GM18508 (cell line): ENCODE measurements at regions not wholly inside any gene's neighbourhood (a gene's known extent, or its start where the extent isn't known, plus 50 kb on each side); places are given as distances from the start of the nearest gene placed in this dataset.

Source experiments
- ATAC-seq: cut with Tn5 transposase; IDR thresholded peaks from one replicate; pipeline ENCODE4 v1.9.1; 2021; ENCODE audit warnings: moderate number of reproducible peaks; ENCODE audit not compliant: insufficient read depth, unreplicated experiment

- no peak for ATAC-seq
Observed at GRCh38 chr6:156175971-156176421, 601.2 kb upstream of the ARID1B start.

GRCh38 chr6:156175433-156175832, 601.7 kb upstream of the ARID1B start:
- ATAC-seq, result no peak

GRCh38 chr6:156174031-156174890, 602.9 kb upstream of the ARID1B start:
- no peak for ATAC-seq

- no peak for ATAC-seq
Observed at GRCh38 chr6:156169371-156169770, 607.8 kb upstream of the ARID1B start.

- ATAC-seq, result no peak
Observed at GRCh38 chr6:156167625-156168071, 609.5 kb upstream of the ARID1B start.

GRCh38 chr6:156167016-156167624, 610.1 kb upstream of the ARID1B start:
- ATAC-seq, result no peak

- ATAC-seq, result no peak
Observed at GRCh38 chr6:156166093-156166492, 611.1 kb upstream of the ARID1B start.

GRCh38 chr6:156164701-156165452, 612.3 kb upstream of the ARID1B start:
- ATAC-seq, result no peak

- no peak for ATAC-seq
Observed at GRCh38 chr6:156163311-156163710, 613.9 kb upstream of the ARID1B start.

GRCh38 chr6:156161471-156161870, 615.7 kb upstream of the ARID1B start:
- ATAC-seq, result no peak

- no peak for ATAC-seq
Observed at GRCh38 chr6:156160795-156161165, 616.4 kb upstream of the ARID1B start.

- no peak for ATAC-seq
Observed at GRCh38 chr6:156160007-156160794, 617.0 kb upstream of the ARID1B start.

- no peak for ATAC-seq
Observed at GRCh38 chr6:156154896-156155295, 622.3 kb upstream of the ARID1B start.

GRCh38 chr6:156150391-156150790, 626.8 kb upstream of the ARID1B start:
- no peak for ATAC-seq

- ATAC-seq, result no peak
Observed at GRCh38 chr6:156146891-156147290, 630.3 kb upstream of the ARID1B start.

- ATAC-seq, result peak; percentile 97
Observed at GRCh38 chr6:156131221-156131903, 645.8 kb upstream of the ARID1B start.

- ATAC-seq, result no peak
Observed at GRCh38 chr6:156126535-156126934, 650.6 kb upstream of the ARID1B start.

- ATAC-seq, result no peak
Observed at GRCh38 chr6:156125844-156126243, 651.3 kb upstream of the ARID1B start.

- no peak for ATAC-seq
Observed at GRCh38 chr6:156123731-156124130, 653.4 kb upstream of the ARID1B start.

GRCh38 chr6:156121973-156122372, 655.2 kb upstream of the ARID1B start:
- no peak for ATAC-seq
